ENCODE measurements at regions not wholly inside any gene's neighbourhood (a gene's known extent, or its start where the extent isn't known, plus 50 kb on each side); places are given as distances from the start of the nearest gene placed in this dataset.

DNA sequence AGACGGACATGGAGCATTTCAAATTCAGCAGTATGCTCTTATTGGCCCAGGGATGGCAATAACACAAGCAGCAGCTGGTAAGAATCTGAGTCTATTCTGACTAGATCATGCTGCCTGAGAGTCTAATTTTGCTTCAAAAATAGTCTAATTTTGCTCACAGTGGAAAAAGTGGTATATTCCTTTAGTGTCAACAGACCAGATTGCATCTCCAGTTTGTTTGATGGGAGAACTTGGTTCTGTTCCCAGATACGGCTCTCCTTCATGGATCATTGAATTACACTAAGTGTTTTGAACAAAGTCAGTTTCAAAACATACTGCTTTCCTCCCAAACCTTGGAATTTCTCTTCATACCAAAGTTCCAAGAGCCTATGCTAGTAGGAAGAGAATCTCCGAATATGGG lies 586.1 kb downstream of the RNF144B start:
- Histone ChIP-seq H3K4me3 (ENCODE audit: insufficient read depth, low read depth, low read length) (no peak overlapping the region), H3K27me3 (ENCODE audit: control insufficient read depth, insufficient read depth, low read length, poor library complexity, severe bottlenecking) (no peaks in the 10 kb centered on the region), H3K9me3 (ENCODE audit: control insufficient read depth, low read length) (no peaks in the 10 kb centered on the region), H3K27ac (ENCODE audit: insufficient read depth, low read depth, low read length, poor library complexity, severe bottlenecking) (no peak overlapping the region), H3K4me1 (ENCODE audit: control insufficient read depth, insufficient read depth, low read length) (peaks cover 4% of the 10 kb centered on the region), H3K36me3 (ENCODE audit: control insufficient read depth, insufficient read depth, low read length) (no peaks in the 10 kb centered on the region)
- WGBS, 2 experiments: 91 to 95% methylated on average over 3 of the region's 3 CpGs

DNA sequence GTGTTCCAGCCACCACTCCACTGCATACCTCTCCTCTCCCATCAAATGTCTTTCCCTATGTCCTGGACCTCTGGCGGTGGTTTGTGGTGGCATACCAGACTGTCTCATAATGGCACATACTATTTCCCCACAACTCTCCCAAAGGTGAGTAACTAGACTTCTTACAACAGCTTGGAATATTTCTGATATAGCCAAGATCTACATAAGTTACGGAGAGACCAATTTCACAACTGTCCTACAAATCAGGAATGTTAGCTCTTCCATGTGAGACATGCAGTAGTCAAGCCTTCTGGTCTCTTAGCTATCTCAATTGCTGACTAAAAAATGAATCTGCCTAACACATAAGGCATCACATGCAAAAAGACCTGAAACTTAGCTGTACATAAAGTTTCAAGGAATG lies 588.9 kb downstream of the RNF144B start:
- 95 to 97% methylated on average over 2 of the region's 2 CpGs for WGBS, 2 experiments
- no peaks in the 10 kb centered on the region for H3K9me3 ChIP-seq (ENCODE audit: control insufficient read depth, low read length)
- H3K27me3 ChIP-seq (ENCODE audit: control insufficient read depth, insufficient read depth, low read length, poor library complexity, severe bottlenecking): no peaks in the 10 kb centered on the region
- no peaks in the 10 kb centered on the region for H3K36me3 ChIP-seq (ENCODE audit: control insufficient read depth, insufficient read depth, low read length)
- no peak overlapping the region for H3K27ac ChIP-seq (ENCODE audit: insufficient read depth, low read depth, low read length, poor library complexity, severe bottlenecking)
- H3K4me1 ChIP-seq (ENCODE audit: control insufficient read depth, insufficient read depth, low read length): peaks cover 4% of the 10 kb centered on the region
- no peak overlapping the region for H3K4me3 ChIP-seq (ENCODE audit: insufficient read depth, low read depth, low read length)

DNA sequence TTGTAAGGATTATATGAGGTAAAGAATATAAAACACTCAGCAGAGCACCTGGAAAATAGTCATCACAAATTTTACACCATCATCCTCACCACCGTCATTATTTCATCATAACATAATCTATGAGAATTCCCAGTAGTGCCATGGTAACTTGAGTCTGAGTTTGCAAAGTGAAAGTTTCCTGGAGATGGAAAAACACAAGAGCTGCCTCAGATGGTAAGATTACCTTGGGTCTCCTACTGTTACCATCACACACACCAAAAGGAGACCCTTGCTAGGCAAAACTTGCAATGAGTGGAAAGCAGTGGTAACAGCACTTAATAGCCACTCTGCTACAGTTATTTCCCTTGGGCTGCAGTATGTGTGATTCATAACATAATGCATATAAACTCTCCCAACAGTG lies 589.8 kb downstream of the RNF144B start:
- Histone ChIP-seq H3K27me3 (ENCODE audit: control insufficient read depth, insufficient read depth, low read length, poor library complexity, severe bottlenecking) (no peaks in the 10 kb centered on the region), H3K4me1 (ENCODE audit: control insufficient read depth, insufficient read depth, low read length) (peaks cover 4% of the 10 kb centered on the region), H3K9me3 (ENCODE audit: control insufficient read depth, low read length) (no peaks in the 10 kb centered on the region), H3K4me3 (ENCODE audit: insufficient read depth, low read depth, low read length) (no peak overlapping the region), H3K27ac (ENCODE audit: insufficient read depth, low read depth, low read length, poor library complexity, severe bottlenecking) (no peak overlapping the region), H3K36me3 (ENCODE audit: control insufficient read depth, insufficient read depth, low read length) (no peaks in the 10 kb centered on the region)
- WGBS, 2 experiments: 75% methylated on average over 1 of the region's 1 CpG; no CpG with 5 or more reads in 1 of the 2 experiments

DNA sequence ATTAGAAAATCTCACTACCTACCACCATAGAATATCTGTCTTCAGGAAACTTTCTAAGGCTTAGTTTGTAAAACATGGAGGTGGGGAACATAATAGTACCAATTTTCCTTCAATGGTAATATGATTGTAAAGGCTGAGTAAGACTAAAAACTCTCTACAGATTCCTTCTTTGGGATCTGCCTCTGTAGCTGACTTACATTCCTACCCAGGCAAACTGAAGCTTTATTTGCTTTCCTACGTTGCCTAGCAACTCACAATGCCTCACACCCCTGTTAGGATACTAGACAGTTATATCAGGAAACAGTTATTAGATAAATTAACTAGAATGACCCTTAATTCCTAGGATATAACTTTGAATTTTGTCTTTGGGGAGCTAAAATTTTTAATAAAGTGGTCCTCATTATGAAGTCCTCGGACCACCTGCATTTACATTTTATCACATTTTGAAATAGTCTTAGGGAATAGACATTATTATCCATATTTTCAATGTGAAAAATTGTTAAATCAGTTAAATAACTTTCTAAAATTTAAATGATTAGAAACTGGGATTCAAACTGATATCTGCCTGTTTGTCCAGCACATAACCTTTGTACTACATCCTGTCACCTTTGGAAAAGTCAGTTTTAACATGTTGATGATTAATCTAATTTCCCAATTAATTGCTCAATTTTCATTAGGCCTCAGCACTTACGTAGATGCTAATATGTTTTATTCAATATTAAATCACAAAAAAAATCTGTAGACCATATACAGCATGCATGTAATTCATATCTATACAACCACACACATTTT lies 591.4 kb downstream of the RNF144B start:
- Histone ChIP-seq H3K27ac (ENCODE audit: insufficient read depth, low read depth, low read length, poor library complexity, severe bottlenecking) (peak overlapping the region; percentile 22), H3K9me3 (ENCODE audit: control insufficient read depth, low read length) (no peaks in the 10 kb centered on the region), H3K27me3 (ENCODE audit: control insufficient read depth, insufficient read depth, low read length, poor library complexity, severe bottlenecking) (no peaks in the 10 kb centered on the region), H3K4me3 (ENCODE audit: insufficient read depth, low read depth, low read length) (no peak overlapping the region), H3K36me3 (ENCODE audit: control insufficient read depth, insufficient read depth, low read length) (no peaks in the 10 kb centered on the region), H3K4me1 (ENCODE audit: control insufficient read depth, insufficient read depth, low read length) (peaks cover 4% of the 10 kb centered on the region)
- 88% methylated on average over 2 of the region's 3 CpGs; no CpG with 5 or more reads in 1 of the 2 experiments for WGBS, 2 experiments

DNA sequence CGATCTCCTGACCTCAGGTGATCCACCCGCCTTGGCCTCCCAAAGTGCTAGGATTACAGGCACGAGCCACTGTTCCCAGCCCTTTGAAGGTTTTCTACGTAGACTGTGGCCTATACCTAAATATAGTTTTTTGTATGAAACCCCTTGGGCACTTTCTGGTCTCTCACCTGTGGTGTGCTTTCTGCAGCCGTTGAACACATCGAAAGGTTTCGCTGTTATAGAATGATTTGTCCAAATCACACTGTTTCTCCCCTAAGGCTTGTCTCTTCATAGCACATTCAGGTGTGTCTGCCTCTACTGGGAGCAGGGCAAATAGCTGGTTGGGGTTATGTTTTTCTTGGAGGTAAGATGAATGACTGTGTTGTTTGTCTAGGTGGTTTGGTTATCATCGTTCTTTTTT lies 597.9 kb downstream of the RNF144B start:
- no peaks in the 10 kb centered on the region for H3K36me3 ChIP-seq (ENCODE audit: control insufficient read depth, insufficient read depth, low read length)
- 94 to 96% methylated on average over 7 to 8 of the region's 8 CpGs for WGBS, 2 experiments
- H3K9me3 ChIP-seq (ENCODE audit: control insufficient read depth, low read length): no peaks in the 10 kb centered on the region
- H3K4me1 ChIP-seq (ENCODE audit: control insufficient read depth, insufficient read depth, low read length): peaks cover 5% of the 10 kb centered on the region
- H3K4me3 ChIP-seq (ENCODE audit: insufficient read depth, low read depth, low read length): no peak overlapping the region
- no peak overlapping the region for H3K27ac ChIP-seq (ENCODE audit: insufficient read depth, low read depth, low read length, poor library complexity, severe bottlenecking)
- no peaks in the 10 kb centered on the region for H3K27me3 ChIP-seq (ENCODE audit: control insufficient read depth, insufficient read depth, low read length, poor library complexity, severe bottlenecking)

DNA sequence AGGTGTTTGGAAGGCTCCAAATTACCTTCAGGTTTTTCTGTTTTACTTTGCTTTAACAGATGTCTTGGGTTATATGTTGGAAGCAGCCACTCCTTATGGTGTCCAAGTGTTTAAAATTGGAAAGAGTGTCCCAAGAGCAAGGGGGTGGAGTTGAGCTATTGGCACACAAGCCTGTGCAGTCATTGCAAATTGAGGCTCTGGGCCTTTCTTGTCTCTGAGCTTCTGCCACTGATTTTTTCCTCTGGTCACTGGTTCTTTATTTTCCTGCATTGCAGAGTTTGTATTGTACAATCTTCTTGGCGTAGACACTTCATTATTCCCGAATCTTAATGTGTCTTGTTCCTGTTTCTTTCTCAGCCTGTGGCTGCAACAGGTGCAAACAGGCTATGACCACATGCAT lies 598.8 kb downstream of the RNF144B start:
- peaks cover 7% of the 10 kb centered on the region for H3K4me1 ChIP-seq (ENCODE audit: control insufficient read depth, insufficient read depth, low read length)
- H3K36me3 ChIP-seq (ENCODE audit: control insufficient read depth, insufficient read depth, low read length): no peaks in the 10 kb centered on the region
- H3K4me3 ChIP-seq (ENCODE audit: insufficient read depth, low read depth, low read length): no peak overlapping the region
- no peaks in the 10 kb centered on the region for H3K27me3 ChIP-seq (ENCODE audit: control insufficient read depth, insufficient read depth, low read length, poor library complexity, severe bottlenecking)
- WGBS, 2 experiments: 92 to 93% methylated on average over 2 of the region's 2 CpGs
- H3K9me3 ChIP-seq (ENCODE audit: control insufficient read depth, low read length): no peaks in the 10 kb centered on the region
- no peak overlapping the region for H3K27ac ChIP-seq (ENCODE audit: insufficient read depth, low read depth, low read length, poor library complexity, severe bottlenecking)

DNA sequence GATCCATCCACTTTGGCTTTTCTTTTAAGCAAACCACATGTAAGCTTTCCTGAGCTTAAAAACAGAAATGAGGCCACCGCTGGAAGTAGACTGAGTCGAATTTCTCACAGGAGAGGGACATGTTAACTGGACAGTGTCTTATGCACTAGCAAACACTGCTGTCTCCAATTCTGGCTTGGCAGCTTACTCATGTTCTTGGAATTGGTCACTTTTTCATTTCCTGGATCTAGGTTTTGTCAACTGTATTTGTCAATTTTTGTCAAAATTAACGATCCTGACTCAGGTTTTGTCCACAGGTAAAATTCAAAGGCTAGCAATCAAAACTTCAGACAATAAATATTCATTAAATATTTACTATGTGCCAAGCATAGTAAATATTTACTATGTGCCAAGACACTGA lies 601.5 kb downstream of the RNF144B start:
- Histone ChIP-seq H3K4me3 (ENCODE audit: insufficient read depth, low read depth, low read length) (no peak overlapping the region), H3K9me3 (ENCODE audit: control insufficient read depth, low read length) (no peaks in the 10 kb centered on the region), H3K4me1 (ENCODE audit: control insufficient read depth, insufficient read depth, low read length) (peaks cover 7% of the 10 kb centered on the region), H3K27me3 (ENCODE audit: control insufficient read depth, insufficient read depth, low read length, poor library complexity, severe bottlenecking) (no peaks in the 10 kb centered on the region), H3K27ac (ENCODE audit: insufficient read depth, low read depth, low read length, poor library complexity, severe bottlenecking) (no peak overlapping the region), H3K36me3 (ENCODE audit: control insufficient read depth, insufficient read depth, low read length) (no peaks in the 10 kb centered on the region)
- WGBS, 2 experiments: 89 to 99% methylated on average over 3 of the region's 3 CpGs

DNA sequence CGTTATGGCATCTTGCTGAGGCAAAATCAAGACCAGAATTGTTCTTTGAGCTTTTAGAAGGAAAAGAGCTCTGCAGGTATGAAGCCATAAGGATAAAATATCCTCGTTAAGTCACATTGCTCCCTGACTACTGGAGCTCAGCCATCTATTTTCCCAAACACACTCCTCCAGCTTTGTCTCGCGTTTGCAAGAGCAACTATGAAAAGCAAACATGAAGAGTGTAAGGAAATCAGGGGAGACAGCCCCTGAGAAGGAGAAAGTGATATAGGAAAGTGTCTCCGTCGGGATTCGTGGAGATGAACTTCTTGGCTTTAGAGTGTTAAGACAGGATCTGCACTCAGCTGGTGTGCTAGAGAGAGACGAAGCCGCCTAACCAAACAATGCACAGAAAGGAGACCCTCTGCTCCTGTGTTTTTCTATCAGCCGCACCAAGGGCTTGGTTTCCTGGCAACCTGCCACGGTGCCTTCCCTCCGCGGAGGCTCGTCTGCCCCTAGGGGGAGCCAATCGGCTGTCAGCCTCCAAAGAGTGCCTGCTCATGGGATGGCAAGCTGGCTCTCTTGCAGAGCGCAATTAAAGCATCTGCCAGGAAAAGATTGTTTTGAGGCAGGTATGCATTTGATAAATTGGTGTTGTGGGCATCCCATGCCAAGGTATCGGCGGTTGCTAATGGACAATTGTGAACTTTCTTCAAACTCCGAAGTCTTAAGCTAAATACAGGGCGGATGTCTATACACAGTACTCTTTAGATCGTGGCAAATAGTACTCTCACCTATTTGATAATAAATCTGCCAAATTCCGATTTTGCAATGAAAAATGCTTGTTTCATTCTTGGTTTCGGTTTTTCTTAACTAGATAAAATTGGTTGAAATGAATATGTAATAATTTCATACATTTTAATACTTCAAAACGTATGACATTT lies 603.2 kb downstream of the RNF144B start:
- no peaks in the 10 kb centered on the region for H3K27me3 ChIP-seq (ENCODE audit: control insufficient read depth, insufficient read depth, low read length, poor library complexity, severe bottlenecking)
- no peak overlapping the region for H3K27ac ChIP-seq (ENCODE audit: insufficient read depth, low read depth, low read length, poor library complexity, severe bottlenecking)
- WGBS, 2 experiments: 45 to 46% methylated on average over 23 of the region's 24 CpGs
- no peaks in the 10 kb centered on the region for H3K36me3 ChIP-seq (ENCODE audit: control insufficient read depth, insufficient read depth, low read length)
- H3K4me1 ChIP-seq (ENCODE audit: control insufficient read depth, insufficient read depth, low read length): peaks cover 7% of the 10 kb centered on the region
- no peak overlapping the region for H3K4me3 ChIP-seq (ENCODE audit: insufficient read depth, low read depth, low read length)
- H3K9me3 ChIP-seq (ENCODE audit: control insufficient read depth, low read length): no peaks in the 10 kb centered on the region

DNA sequence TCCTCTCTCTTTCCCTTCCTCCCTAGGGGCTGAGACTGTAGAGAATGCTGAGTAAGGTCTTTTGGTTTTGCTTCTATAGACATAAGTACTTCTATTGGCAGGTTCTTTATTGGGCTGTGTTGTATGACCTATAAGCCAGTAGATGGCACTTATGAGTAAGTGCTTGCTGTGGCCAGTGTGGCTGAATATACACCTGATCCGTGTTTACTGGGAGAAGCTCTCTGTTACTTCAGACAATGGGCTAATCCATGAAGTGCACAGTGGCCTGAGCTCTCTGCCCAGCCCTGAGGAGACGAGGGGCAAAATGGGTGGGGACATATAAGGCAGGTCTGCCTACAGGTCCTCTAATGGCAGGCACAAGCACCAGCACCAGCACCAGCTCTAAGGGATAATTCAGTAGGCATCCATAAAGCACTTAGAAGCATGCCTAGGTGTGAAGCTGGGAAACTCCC lies 610.3 kb downstream of the RNF144B start:
- Histone ChIP-seq H3K4me3 (ENCODE audit: insufficient read depth, low read depth, low read length) (no peak overlapping the region), H3K27ac (ENCODE audit: insufficient read depth, low read depth, low read length, poor library complexity, severe bottlenecking) (no peak overlapping the region), H3K36me3 (ENCODE audit: control insufficient read depth, insufficient read depth, low read length) (no peaks in the 10 kb centered on the region), H3K9me3 (ENCODE audit: control insufficient read depth, low read length) (no peaks in the 10 kb centered on the region), H3K4me1 (ENCODE audit: control insufficient read depth, insufficient read depth, low read length) (no peaks in the 10 kb centered on the region), H3K27me3 (ENCODE audit: control insufficient read depth, insufficient read depth, low read length, poor library complexity, severe bottlenecking) (no peaks in the 10 kb centered on the region)
- 16 to 20% methylated on average over 2 of the region's 2 CpGs for WGBS, 2 experiments

DNA sequence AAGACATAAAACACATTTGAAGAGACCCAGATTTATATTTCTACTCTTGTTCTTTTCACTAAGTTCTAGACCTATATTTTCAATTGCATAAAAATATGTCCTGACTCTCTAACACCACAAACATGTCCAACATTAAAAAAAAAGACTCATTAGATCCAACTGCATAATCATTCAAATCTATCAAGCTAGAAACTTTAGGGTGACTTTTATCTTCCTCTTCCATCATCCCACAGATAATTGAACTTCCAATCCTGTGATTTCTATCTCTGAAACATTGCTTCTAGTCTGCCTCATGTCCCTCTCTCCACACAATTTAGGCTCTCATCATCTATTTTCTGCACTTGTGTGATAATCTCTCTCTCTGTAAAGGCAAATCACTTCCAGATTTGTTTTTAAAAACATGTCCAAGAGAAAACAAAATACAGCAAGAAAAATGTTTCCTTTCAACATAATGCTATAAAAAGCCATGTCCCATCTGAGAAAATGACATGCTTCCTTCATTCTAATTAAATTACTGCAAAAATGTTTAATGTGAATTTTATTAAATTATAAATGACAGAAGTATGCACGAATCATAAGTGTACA lies 615.9 kb downstream of the RNF144B start:
- Histone ChIP-seq H3K27ac (ENCODE audit: insufficient read depth, low read depth, low read length, poor library complexity, severe bottlenecking) (no peak overlapping the region), H3K36me3 (ENCODE audit: control insufficient read depth, insufficient read depth, low read length) (no peaks in the 10 kb centered on the region), H3K4me1 (ENCODE audit: control insufficient read depth, insufficient read depth, low read length) (no peaks in the 10 kb centered on the region), H3K27me3 (ENCODE audit: control insufficient read depth, insufficient read depth, low read length, poor library complexity, severe bottlenecking) (no peaks in the 10 kb centered on the region), H3K9me3 (ENCODE audit: control insufficient read depth, low read length) (no peaks in the 10 kb centered on the region), H3K4me3 (ENCODE audit: insufficient read depth, low read depth, low read length) (no peak overlapping the region)
- WGBS, 2 experiments: 86 to 100% methylated on average over 1 of the region's 1 CpG
